Astrocyte (in vitro differentiated cells and primary cell): ENCODE measurements at regions not wholly inside any gene's neighbourhood (a gene's known extent, or its start where the extent isn't known, plus 50 kb on each side); places are given as distances from the start of the nearest gene placed in this dataset.

Experiments
- DNase-seq: peaks from one replicate; pipeline ENCODE4 v3.0.0-alpha.2; 2010; ENCODE audit warnings: low read depth
- FAIRE-seq: peaks from 2 replicates; lab custom pipeline; 2011; peaks lifted over from hg19 to GRCh38; lab: Jason Lieb, UNC
- H2AFZ ChIP-seq: 2 replicates; pipeline ENCODE4 v1.6.0; 2012; ENCODE audit warnings: low read depth, low read length, inconsistent platforms
- H3K27ac ChIP-seq: 2 replicates; pipeline ENCODE4 v1.5.1; 2011; ENCODE audit warnings: low read depth, low read length, inconsistent platforms
- H3K27me3 ChIP-seq: 2 replicates; pipeline ENCODE4 v1.6.0; 2011; ENCODE audit warnings: low read length, inconsistent platforms; ENCODE audit not compliant: insufficient read depth
- H3K36me3 ChIP-seq: 2 replicates; pipeline ENCODE4 v1.5.1; 2011; ENCODE audit warnings: low read length, inconsistent platforms; ENCODE audit not compliant: insufficient read depth
- H3K4me1 ChIP-seq: 2 replicates; pipeline ENCODE4 v1.5.1; 2011; ENCODE audit warnings: low read length, inconsistent platforms; ENCODE audit not compliant: insufficient read depth
- H3K4me2 ChIP-seq: 2 replicates; pipeline ENCODE4 v1.6.0; 2012; ENCODE audit warnings: low read length, inconsistent platforms
- H3K4me3 ChIP-seq: 2 replicates; pipeline ENCODE4 v1.5.1; 2011; ENCODE audit warnings: low read depth, mild to moderate bottlenecking, low read length, inconsistent platforms; ENCODE audit not compliant: insufficient read depth
- H3K79me2 ChIP-seq: 2 replicates; pipeline ENCODE4 v1.6.0; 2012; ENCODE audit warnings: mild to moderate bottlenecking, low read length, inconsistent platforms; ENCODE audit not compliant: insufficient read depth
- H3K9ac ChIP-seq: 2 replicates; pipeline ENCODE4 v1.6.0; 2012; ENCODE audit warnings: mild to moderate bottlenecking, low read length, inconsistent platforms
- H3K9me3 ChIP-seq: 2 replicates; pipeline ENCODE4 v1.5.1; 2012; ENCODE audit warnings: low read depth, mild to moderate bottlenecking, low read length, inconsistent platforms; ENCODE audit not compliant: insufficient read depth
- H4K20me1 ChIP-seq: 2 replicates; pipeline ENCODE4 v1.6.0; 2012; ENCODE audit warnings: low read length, inconsistent platforms; ENCODE audit not compliant: insufficient read depth
- H3K27ac Mint-ChIP-seq: one replicate; pipeline ENCODE4 v1.8.0; 2021; ENCODE audit warnings: mild to moderate bottlenecking, mixed read lengths; ENCODE audit not compliant: unreplicated experiment
- H3K27me3 Mint-ChIP-seq: one replicate; pipeline ENCODE4 v1.8.0; 2021; ENCODE audit warnings: low read depth, mixed read lengths; ENCODE audit not compliant: unreplicated experiment
- H3K36me3 Mint-ChIP-seq: one replicate; pipeline ENCODE4 v1.8.0; 2021; ENCODE audit warnings: low read depth, mixed read lengths; ENCODE audit not compliant: unreplicated experiment
- H3K4me1 Mint-ChIP-seq: one replicate; pipeline ENCODE4 v1.8.0; 2021; ENCODE audit warnings: low read depth, mixed read lengths; ENCODE audit not compliant: unreplicated experiment
- H3K4me3 Mint-ChIP-seq: one replicate; pipeline ENCODE4 v1.8.0; 2021; ENCODE audit warnings: mild to moderate bottlenecking, moderate library complexity, mixed read lengths; ENCODE audit not compliant: unreplicated experiment
- H3K9me3 Mint-ChIP-seq: one replicate; pipeline ENCODE4 v1.8.0; 2021; ENCODE audit warnings: mild to moderate bottlenecking, mixed read lengths; ENCODE audit not compliant: unreplicated experiment
- CTCF ChIP-seq: IDR thresholded peaks from 2 replicates; pipeline ENCODE4 v1.5.1; 2011; ENCODE audit warnings: low read depth, mild to moderate bottlenecking, inconsistent platforms, low read length, moderate library complexity; ENCODE audit not compliant: insufficient read depth
- EZH2 ChIP-seq: IDR thresholded peaks from 2 replicates; pipeline ENCODE4 v1.6.1; 2012; ENCODE audit warnings: mild to moderate bottlenecking, low read length, inconsistent platforms; ENCODE audit not compliant: insufficient read depth

- no peak for TF ChIP-seq EZH2
- no peak for TF ChIP-seq CTCF
- H3K4me2 ChIP-seq, result no peak overlapping the region
- H3K27me3 Mint-ChIP-seq, result peaks cover 29% of the 10 kb centered on the region
- H3K27ac Mint-ChIP-seq, result no peak overlapping the region
- no peak for DNase-seq
- no peak overlapping the region for H3K4me3 ChIP-seq
- no peaks in the 10 kb centered on the region for H3K27me3 ChIP-seq
- no peaks in the 10 kb centered on the region for H3K36me3 Mint-ChIP-seq
- no peaks in the 10 kb centered on the region for H3K36me3 ChIP-seq
- no peak overlapping the region for H3K9ac ChIP-seq
- H2AFZ ChIP-seq, result no peak overlapping the region
- H3K4me1 Mint-ChIP-seq, result no peaks in the 10 kb centered on the region
- H4K20me1 ChIP-seq, result no peaks in the 10 kb centered on the region
- no peak overlapping the region for H3K27ac ChIP-seq
- H3K4me1 ChIP-seq, result no peaks in the 10 kb centered on the region
- no peak overlapping the region for H3K4me3 Mint-ChIP-seq
- no peaks in the 10 kb centered on the region for H3K9me3 ChIP-seq
- no peak for FAIRE-seq
- no peaks in the 10 kb centered on the region for H3K79me2 ChIP-seq
- H3K9me3 Mint-ChIP-seq, result peaks cover 11% of the 10 kb centered on the region
Observed at GRCh38 chr17:72249441-72249840, 128.6 kb downstream of the SOX9 start.

GRCh38 chr17:72250206-72250605 is 129.4 kb downstream of the SOX9 start:
- no peak overlapping the region for H3K27ac ChIP-seq
- no peak for TF ChIP-seq CTCF
- no peak for TF ChIP-seq EZH2
- H3K9me3 Mint-ChIP-seq, result peaks cover 12% of the 10 kb centered on the region
- peaks cover 32% of the 10 kb centered on the region for H3K27me3 Mint-ChIP-seq
- no peak overlapping the region for H3K4me3 Mint-ChIP-seq
- no peak for FAIRE-seq
- no peak overlapping the region for H3K4me2 ChIP-seq
- no peaks in the 10 kb centered on the region for H3K79me2 ChIP-seq
- H3K27me3 ChIP-seq, result no peaks in the 10 kb centered on the region
- H3K9me3 ChIP-seq, result no peaks in the 10 kb centered on the region
- DNase-seq, result no peak
- no peaks in the 10 kb centered on the region for H3K4me1 Mint-ChIP-seq
- no peaks in the 10 kb centered on the region for H4K20me1 ChIP-seq
- H3K4me1 ChIP-seq, result no peaks in the 10 kb centered on the region
- H3K36me3 Mint-ChIP-seq, result no peaks in the 10 kb centered on the region
- no peak overlapping the region for H3K27ac Mint-ChIP-seq
- H3K36me3 ChIP-seq, result no peaks in the 10 kb centered on the region
- no peak overlapping the region for H2AFZ ChIP-seq
- H3K4me3 ChIP-seq, result no peak overlapping the region
- H3K9ac ChIP-seq, result no peak overlapping the region

GRCh38 chr17:72253597-72253996 is 132.8 kb downstream of the SOX9 start:
- H3K36me3 ChIP-seq, result no peaks in the 10 kb centered on the region
- H3K27ac ChIP-seq, result no peak overlapping the region
- no peaks in the 10 kb centered on the region for H3K9me3 ChIP-seq
- FAIRE-seq (no peak), DNase-seq (no peak)
- Mint-ChIP-seq H3K36me3 (no peaks in the 10 kb centered on the region), H3K27me3 (peaks cover 35% of the 10 kb centered on the region), H3K9me3 (peaks cover 6% of the 10 kb centered on the region), H3K4me3 (no peak overlapping the region), H3K27ac (no peak overlapping the region), H3K4me1 (no peaks in the 10 kb centered on the region)
- H3K4me1 ChIP-seq, result no peaks in the 10 kb centered on the region
- H3K79me2 ChIP-seq, result no peaks in the 10 kb centered on the region
- H3K27me3 ChIP-seq, result no peaks in the 10 kb centered on the region
- H2AFZ ChIP-seq, result no peak overlapping the region
- no peak overlapping the region for H3K4me2 ChIP-seq
- H3K4me3 ChIP-seq, result no peak overlapping the region
- no peaks in the 10 kb centered on the region for H4K20me1 ChIP-seq
- H3K9ac ChIP-seq, result no peak overlapping the region
- TF ChIP-seq EZH2 (no peak), CTCF (no peak)
